ENCODE measurements at regions not wholly inside any gene's neighbourhood (a gene's known extent, or its start where the extent isn't known, plus 50 kb on each side); places are given as distances from the start of the nearest gene placed in this dataset.

DNA sequence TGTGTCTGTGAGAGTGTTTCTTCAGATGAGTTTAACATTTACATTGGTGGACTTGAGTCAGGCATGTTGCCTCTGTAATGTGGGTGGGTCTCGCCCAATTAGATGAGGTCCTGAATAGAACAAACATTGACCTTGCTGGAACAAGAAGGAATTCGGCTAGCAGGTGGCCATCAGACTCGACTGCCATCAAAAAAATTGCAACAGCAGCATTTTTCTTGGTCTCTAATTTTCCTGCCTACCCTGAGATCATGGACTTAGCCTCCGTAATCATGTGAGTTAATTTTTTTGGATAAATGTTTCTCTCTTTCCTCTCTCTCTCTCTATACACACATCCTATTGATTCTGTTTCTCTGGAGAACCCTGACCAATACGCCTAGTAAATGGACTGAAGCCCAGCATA, 83.8 kb upstream of the ST6GAL2 start:
- no peak for TF ChIP-seq CTCF (conservative IDR thresholded peaks at IDR 0.05; ENCODE audit: low read depth in 2 of 2)
- TF ChIP-seq POLR2AphosphoS5 (IDR thresholded peaks at IDR 0.05; ENCODE audit: low read depth) = no peak
- TF ChIP-seq NANOG (IDR thresholded peaks at IDR 0.05; ENCODE audit: borderline replicate concordance) = no peak
- no peak for TF ChIP-seq REST (IDR thresholded peaks at IDR 0.05; ENCODE audit: unreplicated experiment)
